ENCODE measurements at regions not wholly inside any gene's neighbourhood (a gene's known extent, or its start where the extent isn't known, plus 50 kb on each side); places are given as distances from the start of the nearest gene placed in this dataset.

DNA sequence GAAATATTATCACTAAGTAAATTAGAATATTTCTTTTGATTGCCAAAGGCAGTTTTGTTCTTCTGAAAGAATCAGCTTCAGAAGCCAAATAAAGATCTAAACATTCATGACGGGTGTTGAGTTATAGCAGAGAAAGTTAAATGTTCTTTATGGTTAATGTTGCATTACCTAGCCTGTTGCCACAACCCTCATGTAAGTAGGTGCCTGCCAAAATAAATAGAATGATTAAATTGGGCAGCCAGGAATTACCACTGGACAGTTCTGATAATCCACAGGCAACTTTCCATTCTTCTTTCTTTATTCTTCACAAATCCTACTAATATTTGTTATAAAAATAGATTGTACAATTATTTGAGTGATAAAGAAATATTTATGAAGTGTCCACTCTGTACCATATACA is 217.9 kb upstream of the NRIP1 start:
- no peak for TF ChIP-seq POLR2A (IDR thresholded peaks at IDR 0.05)
- TF ChIP-seq, protein P1, sequence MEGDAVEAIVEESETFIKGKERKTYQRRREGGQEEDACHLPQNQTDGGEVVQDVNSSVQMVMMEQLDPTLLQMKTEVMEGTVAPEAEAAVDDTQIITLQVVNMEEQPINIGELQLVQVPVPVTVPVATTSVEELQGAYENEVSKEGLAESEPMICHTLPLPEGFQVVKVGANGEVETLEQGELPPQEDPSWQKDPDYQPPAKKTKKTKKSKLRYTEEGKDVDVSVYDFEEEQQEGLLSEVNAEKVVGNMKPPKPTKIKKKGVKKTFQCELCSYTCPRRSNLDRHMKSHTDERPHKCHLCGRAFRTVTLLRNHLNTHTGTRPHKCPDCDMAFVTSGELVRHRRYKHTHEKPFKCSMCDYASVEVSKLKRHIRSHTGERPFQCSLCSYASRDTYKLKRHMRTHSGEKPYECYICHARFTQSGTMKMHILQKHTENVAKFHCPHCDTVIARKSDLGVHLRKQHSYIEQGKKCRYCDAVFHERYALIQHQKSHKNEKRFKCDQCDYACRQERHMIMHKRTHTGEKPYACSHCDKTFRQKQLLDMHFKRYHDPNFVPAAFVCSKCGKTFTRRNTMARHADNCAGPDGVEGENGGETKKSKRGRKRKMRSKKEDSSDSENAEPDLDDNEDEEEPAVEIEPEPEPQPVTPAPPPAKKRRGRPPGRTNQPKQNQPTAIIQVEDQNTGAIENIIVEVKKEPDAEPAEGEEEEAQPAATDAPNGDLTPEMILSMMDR (IDR thresholded peaks at IDR 0.05) = no peak
